Choroid plexus epithelial cell (primary cell): ENCODE measurements at regions not wholly inside any gene's neighbourhood (a gene's known extent, or its start where the extent isn't known, plus 50 kb on each side); places are given as distances from the start of the nearest gene placed in this dataset.

Experiments
- DNase-seq: peaks from one replicate; pipeline ENCODE4 v3.0.0-alpha.2; 2010; ENCODE audit warnings: low read depth
- H3K4me3 ChIP-seq: 2 replicates; pipeline ENCODE4 v1.5.1; 2011; ENCODE audit warnings: low read depth, mild to moderate bottlenecking, control low read depth, low read length, moderate library complexity
- TF ChIP-seq, protein P1 (sequence below): conservative IDR thresholded peaks from 2 replicates; pipeline ENCODE4 v1.5.1; 2011; ENCODE audit warnings: low read depth, mild to moderate bottlenecking, control low read depth, inconsistent platforms, low read length, moderate library complexity

DNA sequence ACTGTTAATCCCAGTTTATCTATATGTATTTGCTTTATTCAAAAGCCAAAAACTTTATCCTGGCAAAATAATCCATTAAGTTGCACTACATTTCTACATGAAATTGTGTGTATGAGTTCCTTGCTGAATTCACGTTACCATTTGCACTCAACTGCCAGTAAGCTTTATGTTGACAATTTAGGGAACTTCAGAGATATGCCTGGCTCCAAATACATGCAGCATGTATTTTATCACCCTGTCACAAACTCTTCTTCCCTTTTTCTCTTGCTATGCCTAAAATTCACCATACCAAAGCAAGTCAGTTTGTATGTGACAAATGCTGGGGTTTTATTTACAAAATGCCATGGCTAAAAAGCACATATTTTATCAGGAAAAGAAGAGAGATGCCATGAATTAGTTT lies 157.6 kb upstream of the CDH2 start:
- TF ChIP-seq, protein P1, sequence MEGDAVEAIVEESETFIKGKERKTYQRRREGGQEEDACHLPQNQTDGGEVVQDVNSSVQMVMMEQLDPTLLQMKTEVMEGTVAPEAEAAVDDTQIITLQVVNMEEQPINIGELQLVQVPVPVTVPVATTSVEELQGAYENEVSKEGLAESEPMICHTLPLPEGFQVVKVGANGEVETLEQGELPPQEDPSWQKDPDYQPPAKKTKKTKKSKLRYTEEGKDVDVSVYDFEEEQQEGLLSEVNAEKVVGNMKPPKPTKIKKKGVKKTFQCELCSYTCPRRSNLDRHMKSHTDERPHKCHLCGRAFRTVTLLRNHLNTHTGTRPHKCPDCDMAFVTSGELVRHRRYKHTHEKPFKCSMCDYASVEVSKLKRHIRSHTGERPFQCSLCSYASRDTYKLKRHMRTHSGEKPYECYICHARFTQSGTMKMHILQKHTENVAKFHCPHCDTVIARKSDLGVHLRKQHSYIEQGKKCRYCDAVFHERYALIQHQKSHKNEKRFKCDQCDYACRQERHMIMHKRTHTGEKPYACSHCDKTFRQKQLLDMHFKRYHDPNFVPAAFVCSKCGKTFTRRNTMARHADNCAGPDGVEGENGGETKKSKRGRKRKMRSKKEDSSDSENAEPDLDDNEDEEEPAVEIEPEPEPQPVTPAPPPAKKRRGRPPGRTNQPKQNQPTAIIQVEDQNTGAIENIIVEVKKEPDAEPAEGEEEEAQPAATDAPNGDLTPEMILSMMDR = no peak
- no peak overlapping the region for H3K4me3 ChIP-seq
- no peak for DNase-seq

DNA sequence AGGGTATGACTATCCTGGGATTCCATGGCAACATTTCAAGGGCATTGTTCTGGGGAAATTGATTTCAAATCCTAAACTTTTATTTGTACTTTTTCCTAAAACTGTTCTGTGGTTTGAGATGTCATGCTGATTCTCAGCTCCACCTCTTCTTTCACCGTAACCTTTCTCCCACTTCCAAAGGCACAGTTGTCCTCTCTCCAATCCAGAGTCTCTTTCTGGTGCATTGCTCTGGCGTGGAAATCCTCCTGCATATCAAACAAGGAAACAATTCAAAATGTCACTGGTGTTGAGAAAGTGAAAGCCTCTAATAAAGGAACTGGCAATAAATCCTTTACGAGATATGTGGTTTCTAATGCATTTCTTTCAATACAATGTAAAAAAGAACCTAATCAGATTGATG lies 155.1 kb upstream of the CDH2 start:
- TF ChIP-seq, protein P1 = no peak
- H3K4me3 ChIP-seq = no peak overlapping the region
- DNase-seq = no peak

DNA sequence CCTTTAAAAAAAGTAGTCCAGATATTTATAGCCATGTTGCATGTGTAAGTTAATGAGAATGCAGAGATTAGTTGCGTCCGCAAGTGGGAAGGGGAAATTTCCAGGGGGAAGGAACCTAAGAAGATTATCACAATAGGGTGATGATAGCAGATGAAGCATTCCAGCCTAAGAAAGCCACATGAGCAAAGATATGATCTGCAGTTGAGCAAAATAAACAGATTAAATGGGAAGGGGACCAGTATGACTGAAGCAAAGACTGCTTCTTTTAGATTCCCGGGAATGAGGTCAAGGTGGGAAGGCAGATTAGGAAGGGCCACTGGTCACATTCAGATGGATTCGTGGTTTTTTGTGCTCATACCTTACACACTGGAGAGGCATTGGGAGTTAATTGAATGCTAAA lies 154.6 kb upstream of the CDH2 start:
- DNase-seq = no peak
- H3K4me3 ChIP-seq = no peak overlapping the region
- TF ChIP-seq, protein P1 = no peak

DNA sequence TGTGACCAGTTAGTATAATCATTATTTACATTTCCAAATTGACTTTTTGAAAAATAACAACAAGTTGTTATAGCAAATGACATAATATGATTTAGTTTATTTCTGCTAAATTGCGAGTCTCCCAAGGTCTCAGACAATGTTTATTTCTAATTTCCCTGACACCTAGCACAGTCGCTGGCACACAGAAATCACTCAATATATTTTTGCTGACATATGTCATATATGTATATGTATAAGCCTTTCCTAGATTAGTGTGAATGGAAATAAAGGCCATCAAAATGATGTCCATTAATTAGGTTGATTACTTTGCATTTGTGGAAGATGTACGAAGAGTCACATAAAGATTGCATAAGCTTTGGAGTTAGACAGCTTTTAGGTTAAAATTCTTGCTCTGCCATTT lies 136.7 kb upstream of the CDH2 start:
- no peak for DNase-seq
- no peak overlapping the region for H3K4me3 ChIP-seq
- TF ChIP-seq, protein P1 = no peak

DNA sequence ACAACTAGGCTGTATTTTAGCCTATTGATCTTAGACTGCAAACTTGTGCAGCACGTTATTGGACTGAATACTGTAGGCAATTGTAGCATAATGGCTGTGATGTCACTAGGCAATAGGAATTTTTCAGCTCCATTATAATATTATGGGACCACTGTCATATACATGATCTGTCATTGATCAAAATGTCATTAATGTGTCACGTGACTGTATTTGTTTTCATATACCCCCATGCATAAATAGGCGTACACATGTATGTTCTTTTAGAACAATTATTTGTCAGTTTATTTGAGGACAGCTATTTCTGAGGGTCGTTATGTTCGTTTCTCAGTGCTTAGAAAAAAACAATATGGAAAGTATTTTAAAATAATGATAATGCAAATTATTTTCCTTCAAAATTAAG lies 111.9 kb upstream of the CDH2 start:
- DNase-seq = no peak
- H3K4me3 ChIP-seq = no peak overlapping the region
- TF ChIP-seq, protein P1 = no peak

DNA sequence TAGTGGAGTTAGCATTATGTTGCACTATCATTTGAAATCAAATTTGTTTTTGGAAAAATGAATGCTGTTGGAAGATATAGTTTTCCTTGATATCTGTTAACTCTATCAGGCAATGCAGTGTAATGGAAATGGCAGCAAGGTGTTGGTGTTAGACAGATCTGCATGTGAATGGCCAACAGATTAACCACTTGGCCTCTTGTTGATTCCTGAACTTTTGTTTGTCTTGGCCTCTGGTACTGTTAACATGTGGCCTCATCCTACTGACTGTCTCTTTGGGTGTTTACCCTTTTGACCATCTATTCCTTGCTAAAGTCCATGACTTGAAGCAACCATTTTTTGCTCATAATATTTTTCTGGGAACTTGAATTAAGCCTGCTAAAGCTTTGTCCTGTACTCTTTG lies 110.2 kb upstream of the CDH2 start:
- H3K4me3 ChIP-seq = no peak overlapping the region
- TF ChIP-seq, protein P1 = no peak
- no peak for DNase-seq

DNA sequence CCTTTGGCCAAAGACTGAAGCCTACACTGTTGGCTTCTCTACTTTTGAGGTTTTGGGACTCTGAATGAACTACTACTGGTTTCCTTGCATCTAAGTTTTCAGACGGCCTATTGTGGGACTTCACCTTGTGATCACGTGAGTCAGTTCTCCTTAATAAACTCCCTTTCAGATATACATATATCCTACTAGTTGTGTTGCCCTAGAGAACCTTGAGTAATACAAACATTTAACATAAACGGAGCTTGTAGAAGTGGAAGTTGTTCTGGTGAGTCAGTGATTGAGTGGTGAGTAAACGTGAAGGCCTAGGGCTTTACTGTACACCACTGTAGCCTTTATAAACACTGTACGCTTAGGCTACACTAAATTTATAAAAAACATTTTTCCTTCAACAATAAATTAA lies 107.2 kb upstream of the CDH2 start:
- TF ChIP-seq, protein P1 = no peak
- no peak overlapping the region for H3K4me3 ChIP-seq
- peak; percentile 35 for DNase-seq
